Fibroblast of lung (primary cell): ENCODE measurements at regions not wholly inside any gene's neighbourhood (a gene's known extent, or its start where the extent isn't known, plus 50 kb on each side); places are given as distances from the start of the nearest gene placed in this dataset.

Source experiments
- DNase-seq, 2 donors: peaks; one replicate each; pipeline versions ENCODE4 v3.0.0 to v3.0.0-alpha.2; 2010; ENCODE audit warnings: low read depth in 2 of 2
- H2AFZ ChIP-seq: 2 replicates; pipeline ENCODE4 v1.5.1; 2012; ENCODE audit warnings: low read length, control low read depth, inconsistent platforms
- H3K27ac ChIP-seq: 2 replicates; pipeline ENCODE4 v1.5.1; 2011; ENCODE audit warnings: low read length, control low read depth; ENCODE audit not compliant: insufficient read depth
- H3K27me3 ChIP-seq: 2 replicates; pipeline ENCODE4 v1.5.1; 2011; ENCODE audit warnings: mild to moderate bottlenecking, low read length; ENCODE audit not compliant: control insufficient read depth, insufficient read depth
- H3K36me3 ChIP-seq: 2 replicates; pipeline ENCODE4 v1.5.1; 2011; ENCODE audit warnings: low read length; ENCODE audit not compliant: control insufficient read depth, insufficient read depth
- H3K4me1 ChIP-seq: 2 replicates; pipeline ENCODE4 v1.5.1; 2011; ENCODE audit warnings: low read length; ENCODE audit not compliant: control insufficient read depth, insufficient read depth; ENCODE audit errors: extremely low read depth
- H3K4me2 ChIP-seq: 2 replicates; pipeline ENCODE4 v1.5.1; 2011; ENCODE audit warnings: low read length, control low read depth; ENCODE audit not compliant: insufficient read depth; ENCODE audit errors: extremely low read depth
- H3K4me3 ChIP-seq, 4 experiments: fragments of 200-600 bp in 1 of 4; sonication (generic) in 1 of 4; replicated peaks in 1 of 4; 2 replicates each; pipeline ENCODE4 v1.5.1; 2011 to 2016; ENCODE audit warnings: low read length in 4 of 4, low read depth in 3 of 4, mild to moderate bottlenecking in 3 of 4, control low read depth in 2 of 4, inconsistent platforms in 1 of 4, mixed read lengths in 1 of 4; ENCODE audit not compliant: insufficient read depth in 1 of 4; ENCODE audit errors: control extremely low read depth in 1 of 4
- H3K79me2 ChIP-seq: 2 replicates; pipeline ENCODE4 v1.5.1; 2012; ENCODE audit warnings: mild to moderate bottlenecking, low read length, inconsistent platforms; ENCODE audit not compliant: control insufficient read depth, insufficient read depth
- H3K9ac ChIP-seq: 2 replicates; pipeline ENCODE4 v1.5.1; 2011; ENCODE audit warnings: mild to moderate bottlenecking, low read length, control low read depth; ENCODE audit not compliant: insufficient read depth
- H3K9me3 ChIP-seq: 2 replicates; pipeline ENCODE4 v1.5.1; 2012; ENCODE audit warnings: low read depth, low read length; ENCODE audit not compliant: control insufficient read depth, insufficient read depth
- H4K20me1 ChIP-seq: 2 replicates; pipeline ENCODE4 v1.5.1; 2011; ENCODE audit warnings: low read length; ENCODE audit not compliant: control insufficient read depth, insufficient read depth; ENCODE audit errors: extremely low read depth
- CTCF ChIP-seq, 2 donors: IDR thresholded peaks in 1 of 2; conservative IDR thresholded peaks in 1 of 2; 1 replicate in 1 of 2; 2 replicates in 1 of 2; pipeline ENCODE4 v1.5.1; 2011 to 2012; ENCODE audit warnings: low read length in 2 of 2, control low read depth in 1 of 2, inconsistent platforms in 1 of 2, low read depth in 1 of 2, mild to moderate bottlenecking in 1 of 2
- EZH2 ChIP-seq: IDR thresholded peaks from 2 replicates; pipeline ENCODE4 v1.5.1; 2012; ENCODE audit warnings: low read length, control low read depth, mild to moderate bottlenecking; ENCODE audit errors: missing control alignments

- Histone ChIP-seq H3K4me3 (no peak overlapping the region), H3K9ac (no peak overlapping the region), H3K27me3 (no peaks in the 10 kb centered on the region), H3K27ac (no peak overlapping the region), H4K20me1 (no peaks in the 10 kb centered on the region), H3K4me2 (no peak overlapping the region), H3K36me3 (no peaks in the 10 kb centered on the region), H2AFZ (no peak overlapping the region), H3K9me3 (no peaks in the 10 kb centered on the region), H3K4me1 (no peaks in the 10 kb centered on the region), H3K79me2 (no peaks in the 10 kb centered on the region)
- TF ChIP-seq CTCF (conservative IDR thresholded peaks at IDR 0.05 in 1 of 2, IDR thresholded peaks at IDR 0.05 in 1 of 2; ENCODE audit: low read depth in 1 of 2, low read length in 2 of 2) = no peak
- DNase-seq = peak in 1 of 2 donors; percentile 8
Observed at GRCh38 chr6:168155821-168156741, 77.1 kb upstream of the FRMD1 start.

GRCh38 chr6:168155193-168155592, 76.2 kb upstream of the FRMD1 start:
- no peaks in the 10 kb centered on the region for H3K4me1 ChIP-seq
- no peak overlapping the region for H3K4me2 ChIP-seq
- H3K27ac ChIP-seq = no peak overlapping the region
- TF ChIP-seq EZH2 = no peak
- H2AFZ ChIP-seq = no peak overlapping the region
- no peaks in the 10 kb centered on the region for H3K79me2 ChIP-seq
- no peak overlapping the region for H3K4me3 ChIP-seq
- H3K27me3 ChIP-seq = no peaks in the 10 kb centered on the region
- no peaks in the 10 kb centered on the region for H3K9me3 ChIP-seq
- no peaks in the 10 kb centered on the region for H4K20me1 ChIP-seq
- H3K36me3 ChIP-seq = no peaks in the 10 kb centered on the region
- peak; percentile 12 to 77 for DNase-seq
- no peak overlapping the region for H3K9ac ChIP-seq

- Histone ChIP-seq H3K27me3 (no peaks in the 10 kb centered on the region), H3K36me3 (no peaks in the 10 kb centered on the region), H3K4me1 (no peaks in the 10 kb centered on the region), H3K79me2 (no peaks in the 10 kb centered on the region), H3K9me3 (no peaks in the 10 kb centered on the region), H3K4me3 (no peak overlapping the region), H4K20me1 (no peaks in the 10 kb centered on the region), H3K9ac (no peak overlapping the region), H3K4me2 (no peak overlapping the region), H3K27ac (no peak overlapping the region), H2AFZ (no peak overlapping the region)
- no peak for DNase-seq
- TF ChIP-seq EZH2 (no peak), CTCF (conservative IDR thresholded peaks at IDR 0.05 in 1 of 2, IDR thresholded peaks at IDR 0.05 in 1 of 2; ENCODE audit: low read depth in 1 of 2, low read length in 2 of 2) (no peak)
Observed at GRCh38 chr6:168154263-168154917, 75.4 kb upstream of the FRMD1 start.
